Neutrophil (primary cell): ENCODE measurements at regions not wholly inside any gene's neighbourhood (a gene's known extent, or its start where the extent isn't known, plus 50 kb on each side); places are given as distances from the start of the nearest gene placed in this dataset.
"Not testable (repeated sequence)": the region's sequence is repeated elsewhere in the genome, so short reads cannot be mapped to it uniquely, and the experiment has no call there.

Experiments used
- H3K27ac ChIP-seq: fragments of 200-600 bp; sonication (generic); 2 replicates; pipeline ENCODE4 v1.5.1; 2016; ENCODE audit warnings: mild to moderate bottlenecking, moderate library complexity
- H3K27me3 ChIP-seq: fragments of 200-600 bp; sonication (generic); 2 replicates; pipeline ENCODE4 v1.6.0; 2016; ENCODE audit warnings: mild to moderate bottlenecking
- H3K36me3 ChIP-seq: fragments of 200-600 bp; sonication (generic); 2 replicates; pipeline ENCODE4 v1.5.1; 2017
- H3K4me1 ChIP-seq, 2 experiments: fragments of 200-600 bp in 1 of 2; sonication (generic) in 1 of 2; 1 replicate in 1 of 2; 2 replicates in 1 of 2; pipeline versions ENCODE4 v1.5.1 to v1.6.1; 2013 to 2016; ENCODE audit warnings: low read depth in 1 of 2, low read length in 1 of 2, mild to moderate bottlenecking in 1 of 2, moderate library complexity in 1 of 2; ENCODE audit not compliant: control insufficient read depth in 1 of 2, insufficient read depth in 1 of 2
- H3K4me3 ChIP-seq, 2 experiments: fragments of 200-600 bp in 1 of 2; sonication (generic) in 1 of 2; 1 replicate in 1 of 2; 2 replicates in 1 of 2; pipeline ENCODE4 v1.5.1; 2013 to 2016; ENCODE audit warnings: low read depth in 1 of 2, low read length in 1 of 2, mild to moderate bottlenecking in 1 of 2, moderate library complexity in 1 of 2
- H3K9me3 ChIP-seq: fragments of 200-600 bp; sonication (generic); 2 replicates; pipeline ENCODE4 v1.5.1; 2016
- CTCF ChIP-seq: fragments of 200-600 bp; sonication (generic); IDR thresholded peaks from 2 replicates; pipeline ENCODE4 v1.5.1; 2016; ENCODE audit warnings: antibody characterized with exemption

GRCh38 chr18:43965691-43966090, 688.4 kb upstream of the SYT4 start:
- Histone ChIP-seq H3K27ac (no peak overlapping the region), H3K27me3 (no peaks in the 10 kb centered on the region), H3K9me3 (no peaks in the 10 kb centered on the region), H3K4me3 (no peak overlapping the region), H3K4me1 (no peaks in the 10 kb centered on the region), H3K36me3 (no peaks in the 10 kb centered on the region)
- TF ChIP-seq CTCF, result no peak

- no peak for TF ChIP-seq CTCF
- Histone ChIP-seq H3K4me3 (no peak overlapping the region), H3K27ac (no peak overlapping the region), H3K27me3 (no peaks in the 10 kb centered on the region), H3K9me3 (no peaks in the 10 kb centered on the region), H3K36me3 (no peaks in the 10 kb centered on the region), H3K4me1 (no peaks in the 10 kb centered on the region)
These were observed 693.4 kb upstream of the SYT4 start for GRCh38 chr18:43970656-43971055.

GRCh38 chr18:43978174-43978573, 700.9 kb upstream of the SYT4 start:
- Histone ChIP-seq H3K27me3 (no peaks in the 10 kb centered on the region), H3K9me3 (no peaks in the 10 kb centered on the region), H3K27ac (no peak overlapping the region), H3K4me3 (no peak overlapping the region), H3K36me3 (no peaks in the 10 kb centered on the region), H3K4me1 (no peaks in the 10 kb centered on the region)
- TF ChIP-seq CTCF, result no peak

- no peak for TF ChIP-seq CTCF
- Histone ChIP-seq H3K27me3 (no peaks in the 10 kb centered on the region), H3K27ac (no peak overlapping the region), H3K9me3 (no peaks in the 10 kb centered on the region), H3K4me1 (no peaks in the 10 kb centered on the region), H3K4me3 (no peak overlapping the region), H3K36me3 (no peaks in the 10 kb centered on the region)
These were observed 698.1 kb upstream of the SETBP1 start for GRCh38 chr18:43982582-43982981.

- not testable (repeated sequence) for H3K36me3 ChIP-seq, H3K9me3 ChIP-seq, H3K27ac ChIP-seq, H3K4me3 ChIP-seq, H3K4me1 ChIP-seq, H3K27me3 ChIP-seq
These were observed 693.6 kb upstream of the SETBP1 start for GRCh38 chr18:43987061-43987460.

- TF ChIP-seq CTCF, result no peak
- Histone ChIP-seq H3K4me3 (no peak overlapping the region), H3K4me1 (no peaks in the 10 kb centered on the region), H3K27ac (no peak overlapping the region), H3K36me3 (no peaks in the 10 kb centered on the region), H3K27me3 (no peaks in the 10 kb centered on the region), H3K9me3 (no peaks in the 10 kb centered on the region)
These were observed 687.9 kb upstream of the SETBP1 start for GRCh38 chr18:43992741-43993140.
